Loucy (cell line): ENCODE measurements at regions not wholly inside any gene's neighbourhood (a gene's known extent, or its start where the extent isn't known, plus 50 kb on each side); places are given as distances from the start of the nearest gene placed in this dataset.

Experiments
- EZH2phosphoT487 ChIP-seq: fragments of 200-600 bp; IDR thresholded peaks from 2 replicates; pipeline ENCODE4 v1.6.1; 2018; ENCODE audit warnings: antibody characterized with exemption, mild to moderate bottlenecking, moderate library complexity, borderline replicate concordance
- TF ChIP-seq, protein P1 (sequence below): fragments of 200-600 bp; sonication (generic); conservative IDR thresholded peaks from 2 replicates; pipeline ENCODE4 v1.5.1; 2014; ENCODE audit warnings: mild to moderate bottlenecking, antibody characterized with exemption, low read length

DNA sequence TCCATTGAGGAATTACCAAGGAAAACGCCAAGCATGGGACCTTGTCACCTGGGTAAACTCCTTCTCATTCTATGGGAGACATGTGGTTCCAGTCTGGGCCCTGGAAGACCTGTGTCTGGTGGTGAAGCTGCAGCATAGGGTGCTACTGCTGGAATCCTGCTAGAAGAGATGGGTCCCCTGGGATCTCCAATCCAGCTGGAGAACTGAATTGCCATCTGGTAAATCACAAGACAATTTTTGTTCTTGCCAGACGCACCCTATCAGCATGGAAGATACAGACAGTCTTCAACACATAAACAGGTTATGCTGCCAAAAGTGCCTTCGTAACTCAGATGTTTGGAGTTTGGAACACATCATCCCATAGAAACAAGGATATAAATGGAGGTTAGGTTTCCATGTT lies 424.0 kb upstream of the BRINP1 start:
- TF ChIP-seq, protein P1, sequence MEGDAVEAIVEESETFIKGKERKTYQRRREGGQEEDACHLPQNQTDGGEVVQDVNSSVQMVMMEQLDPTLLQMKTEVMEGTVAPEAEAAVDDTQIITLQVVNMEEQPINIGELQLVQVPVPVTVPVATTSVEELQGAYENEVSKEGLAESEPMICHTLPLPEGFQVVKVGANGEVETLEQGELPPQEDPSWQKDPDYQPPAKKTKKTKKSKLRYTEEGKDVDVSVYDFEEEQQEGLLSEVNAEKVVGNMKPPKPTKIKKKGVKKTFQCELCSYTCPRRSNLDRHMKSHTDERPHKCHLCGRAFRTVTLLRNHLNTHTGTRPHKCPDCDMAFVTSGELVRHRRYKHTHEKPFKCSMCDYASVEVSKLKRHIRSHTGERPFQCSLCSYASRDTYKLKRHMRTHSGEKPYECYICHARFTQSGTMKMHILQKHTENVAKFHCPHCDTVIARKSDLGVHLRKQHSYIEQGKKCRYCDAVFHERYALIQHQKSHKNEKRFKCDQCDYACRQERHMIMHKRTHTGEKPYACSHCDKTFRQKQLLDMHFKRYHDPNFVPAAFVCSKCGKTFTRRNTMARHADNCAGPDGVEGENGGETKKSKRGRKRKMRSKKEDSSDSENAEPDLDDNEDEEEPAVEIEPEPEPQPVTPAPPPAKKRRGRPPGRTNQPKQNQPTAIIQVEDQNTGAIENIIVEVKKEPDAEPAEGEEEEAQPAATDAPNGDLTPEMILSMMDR: no peak
- TF ChIP-seq EZH2phosphoT487: no peak
